K562 (cell line): ENCODE measurements at regions not wholly inside any gene's neighbourhood (a gene's known extent, or its start where the extent isn't known, plus 50 kb on each side); places are given as distances from the start of the nearest gene placed in this dataset.

Experiments used
- ATAC-seq: fragments of 200-7000 bp; cut with Tn5 transposase; 3 replicates; pipeline ENCODE4 v1.9.1; 2020; ENCODE audit warnings: moderate library complexity
- BruUV-seq: library from RNA; stranded (reverse); fragments of 400-500 nt; replicated peaks from 2 replicates; lab custom pipeline; 2021; lab: Mats Ljungman, UMichigan
- CTCF ChIA-PET: fragments of 300-600 bp; formaldehyde crosslinking; extraction: SDS; loops from one replicate; lab custom pipeline; 2021; ENCODE audit warnings: low intra/inter-chr PET ratio; lab: Yijun Ruan, JAX
- POLR2A ChIA-PET: fragments of 300-600, 350-650 bp; sonication (Branson Sonifier 250); formaldehyde crosslinking; extraction: SDS; loops from one replicate; lab custom pipeline; 2021; ENCODE audit warnings: antibody characterized with exemption, inconsistent platforms; lab: Yijun Ruan, JAX
- DNase-seq, 4 experiments: peaks; one replicate each; pipeline versions ENCODE4 v3.0.0 to v3.0.0-alpha.2; 2011 to 2018; ENCODE audit warnings: low spot score in 3 of 4, mixed read lengths in 3 of 4; ENCODE audit errors: extremely low read depth in 1 of 4
- FAIRE-seq: peaks from 2 replicates; lab custom pipeline; 2011; peaks lifted over from hg19 to GRCh38; lab: Jason Lieb, UNC
- H2AFZ ChIP-seq: 2 replicates; pipeline ENCODE4 v1.6.0; 2011; ENCODE audit warnings: low read depth, low read length, control low read depth, inconsistent platforms
- H3K27ac ChIP-seq: fragments of 200-600 bp; 3 replicates; pipeline ENCODE4 v1.8.0; 2011; ENCODE audit warnings: low read depth, mild to moderate bottlenecking, control low read depth, inconsistent platforms, low read length, moderate library complexity, mixed read lengths; ENCODE audit errors: extremely low read depth
- H3K27me3 ChIP-seq, 2 experiments: fragments of 300-600 bp in 1 of 2; 2 replicates in 1 of 2; 3 replicates in 1 of 2; pipeline versions ENCODE4 v1.6.0 to v1.8.0; 2011; ENCODE audit warnings: inconsistent platforms in 2 of 2, low read length in 2 of 2, mild to moderate bottlenecking in 1 of 2, mixed read lengths in 1 of 2, moderate library complexity in 1 of 2; ENCODE audit not compliant: control insufficient read depth in 2 of 2, insufficient read depth in 2 of 2
- H3K36me3 ChIP-seq: fragments of 300-600 bp; 3 replicates; pipeline ENCODE4 v1.8.0; 2011; ENCODE audit warnings: mild to moderate bottlenecking, low read length, inconsistent platforms; ENCODE audit not compliant: control insufficient read depth, insufficient read depth
- H3K4me1 ChIP-seq, 2 experiments: fragments of 200-600 bp in 1 of 2; replicated peaks in 1 of 2; 2 replicates in 1 of 2; 3 replicates in 1 of 2; pipeline versions ENCODE4 v1.5.1 to v1.8.0; 2011; ENCODE audit warnings: inconsistent platforms in 2 of 2, low read length in 2 of 2, mild to moderate bottlenecking in 1 of 2, mixed read lengths in 1 of 2, moderate library complexity in 1 of 2; ENCODE audit not compliant: control insufficient read depth in 2 of 2, insufficient read depth in 2 of 2
- H3K4me2 ChIP-seq: 2 replicates; pipeline ENCODE4 v1.6.1; 2011; ENCODE audit warnings: low read length, control low read depth, inconsistent platforms, mixed read lengths; ENCODE audit not compliant: insufficient read depth
- H3K4me3 ChIP-seq: fragments of 200-600 bp; sonication (generic), shearing (Covaris generic); 2 replicates; pipeline ENCODE4 v1.5.1; 2016; ENCODE audit warnings: control low read depth, inconsistent platforms
- H3K79me2 ChIP-seq: fragments of 200-600 bp; 3 replicates; pipeline ENCODE4 v1.8.0; 2011; ENCODE audit warnings: low read length, inconsistent platforms; ENCODE audit not compliant: control insufficient read depth, insufficient read depth
- H3K9ac ChIP-seq, 2 experiments: 2 replicates each; pipeline versions ENCODE4 v1.6.0 to v1.6.1; 2011; ENCODE audit warnings: low read depth in 2 of 2, low read length in 2 of 2, control low read depth in 1 of 2, inconsistent platforms in 1 of 2, mild to moderate bottlenecking in 1 of 2, mixed read lengths in 1 of 2; ENCODE audit not compliant: insufficient read depth in 1 of 2
- H3K9me1 ChIP-seq: one replicate; pipeline ENCODE4 v1.6.0; 2011; ENCODE audit warnings: inconsistent platforms, mild to moderate bottlenecking, low read length, moderate library complexity; ENCODE audit not compliant: control insufficient read depth, insufficient read depth
- H3K9me3 ChIP-seq: replicated peaks from 2 replicates; pipeline ENCODE4 v1.5.1; 2011; ENCODE audit warnings: low read depth, low read length, inconsistent platforms; ENCODE audit not compliant: control insufficient read depth, insufficient read depth
- H4K20me1 ChIP-seq: replicated peaks from 2 replicates; pipeline ENCODE4 v1.6.1; 2011; ENCODE audit warnings: low read length, inconsistent platforms, mixed read lengths; ENCODE audit not compliant: control insufficient read depth, insufficient read depth
- CBX8 ChIP-seq: fragments of 200-600 bp; sonication (generic); IDR thresholded peaks from 2 replicates; pipeline ENCODE4 v1.6.1; 2012; ENCODE audit warnings: borderline replicate concordance, mixed run types, low read depth, mild to moderate bottlenecking, moderate library complexity, mixed read lengths, low read length, control low read depth, inconsistent platforms; ENCODE audit not compliant: poor library complexity, severe bottlenecking; ENCODE audit errors: extremely low read depth
- CHD4 ChIP-seq: fragments of 200-600 bp; sonication (generic); IDR thresholded peaks from 3 replicates; pipeline ENCODE4 v1.6.1; 2012; ENCODE audit warnings: low read depth, mild to moderate bottlenecking, mixed read lengths, low read length, inconsistent platforms; ENCODE audit not compliant: insufficient read depth, insufficient replicate concordance, poor library complexity, severe bottlenecking
- DMBX1 ChIP-seq: fragments of 250-450 bp; sonication (Bioruptor Pico); IDR thresholded peaks from 2 replicates; pipeline ENCODE4 v1.8.0; 2022; ENCODE audit warnings: inconsistent platforms, mild to moderate bottlenecking, moderate library complexity, borderline replicate concordance
- E4F1 ChIP-seq: fragments of 250-450 bp; sonication (Bioruptor Pico); IDR thresholded peaks from 2 replicates; pipeline ENCODE4 v1.5.0; 2021; ENCODE audit warnings: mild to moderate bottlenecking, borderline replicate concordance
- HDGF ChIP-seq: fragments of 450-650 bp; IDR thresholded peaks from 2 replicates; pipeline ENCODE4 v1.6.1; 2016
- HNRNPUL1 ChIP-seq: fragments of 200-400 bp; formaldehyde crosslinking; IDR thresholded peaks from 2 replicates; pipeline ENCODE4 v1.6.1; 2017; ENCODE audit warnings: low read length
- MCM2 ChIP-seq: fragments of 450-650 bp; IDR thresholded peaks from 2 replicates; pipeline ENCODE4 v1.6.1; 2017; ENCODE audit warnings: low read depth, mild to moderate bottlenecking
- RAD51 ChIP-seq: fragments of 450-650 bp; IDR thresholded peaks from 2 replicates; pipeline ENCODE4 v1.7.1; 2016; ENCODE audit warnings: low read depth, mild to moderate bottlenecking, borderline replicate concordance
- RHOXF2B ChIP-seq: fragments of 250-450 bp; sonication (Bioruptor Pico); conservative IDR thresholded peaks from 2 replicates; pipeline ENCODE4 v1.5.1; 2021
- SMARCC2 ChIP-seq: fragments of 450-650 bp; IDR thresholded peaks from 2 replicates; pipeline ENCODE4 v1.6.1; 2017; ENCODE audit warnings: antibody characterized with exemption, moderate library complexity, mild to moderate bottlenecking, low read depth
- ZBTB12 ChIP-seq: fragments of 250-450 bp; sonication (Bioruptor Pico); IDR thresholded peaks from 2 replicates; pipeline ENCODE4 v1.4.0; 2020
- ZNF12 ChIP-seq: sonication (generic); formaldehyde crosslinking; IDR thresholded peaks from 2 replicates; pipeline ENCODE4 v1.4.0; 2020; ENCODE audit warnings: mild to moderate bottlenecking, missing genetic modification reagents
- ZNF133 ChIP-seq: fragments of 250-450 bp; sonication (Bioruptor Pico); IDR thresholded peaks from 2 replicates; pipeline ENCODE4 v1.4.0; 2020; ENCODE audit warnings: mild to moderate bottlenecking
- ZNF282 ChIP-seq: sonication (generic); formaldehyde crosslinking; IDR thresholded peaks from 2 replicates; pipeline ENCODE4 v1.8.1; 2023; ENCODE audit warnings: missing genetic modification reagents
- ZNF655 ChIP-seq: fragments of 250-450 bp; sonication (Bioruptor Pico); IDR thresholded peaks from 2 replicates; pipeline ENCODE4 v1.5.0; 2021
- ZNF696 ChIP-seq: fragments of 250-450 bp; sonication (Bioruptor Pico); conservative IDR thresholded peaks from 2 replicates; pipeline ENCODE4 v1.4.0; 2020; ENCODE audit warnings: mild to moderate bottlenecking, moderate library complexity
- WGBS: fragments of 100-300 bp; shearing (Covaris generic); methylation state at CpG from one replicate; pipeline ENCODE4 v1.1.6; 2016; ENCODE audit warnings: low coverage, mixed read lengths; ENCODE audit not compliant: insufficient coverage; ENCODE audit errors: missing lambda C conversion rate; 5-methylcytosine and 5-hydroxymethylcytosine counted together
- in situ Hi-C: fragments of 300-500 bp; cut with MboI; formaldehyde crosslinking; loops from 4 replicates; pipeline ENCODE4 v1.15.0; 2018; ENCODE audit warnings: inconsistent platforms, mixed read lengths
- intact Hi-C: fragments of 100-400 bp; cut with micrococcal nuclease; formaldehyde crosslinking; loops from 2 replicates; pipeline ENCODE4 v1.14.2; 2022

GRCh38 chr5:87053146-87053545 is 214.5 kb upstream of the RASA1 start:
- ATAC-seq = no peak
- no TSS peak for BruUV-seq
- Histone ChIP-seq H3K4me3 (no peak overlapping the region), H3K9me3 (no peaks in the 10 kb centered on the region), H3K27ac (no peak overlapping the region), H3K9ac (no peak overlapping the region), H3K9me1 (no peaks in the 10 kb centered on the region), H3K79me2 (no peaks in the 10 kb centered on the region), H3K27me3 (no peaks in the 10 kb centered on the region), H3K4me1 (no peaks in the 10 kb centered on the region), H3K4me2 (no peak overlapping the region), H3K36me3 (no peaks in the 10 kb centered on the region), H2AFZ (no peak overlapping the region), H4K20me1 (no peaks in the 10 kb centered on the region)
- POLR2A ChIA-PET = no interaction called here
- TF ChIP-seq HNRNPUL1 (no peak), HDGF (no peak), ZNF282 (CRISPR knock-in tag) (no peak), RHOXF2B (CRISPR knock-in tag) (no peak), RAD51 (no peak), ZBTB12 (CRISPR knock-in tag) (no peak), ZNF133 (CRISPR knock-in tag) (no peak), ZNF655 (CRISPR knock-in tag) (no peak), SMARCC2 (no peak), DMBX1 (CRISPR knock-in tag) (no peak), ZNF696 (CRISPR knock-in tag) (no peak), ZNF12 (CRISPR knock-in tag) (no peak), CBX8 (no peak), MCM2 (no peak), E4F1 (CRISPR knock-in tag) (no peak), CHD4 (no peak)
- CTCF ChIA-PET = no interaction called here
- in situ Hi-C loops = no loop called here
- WGBS = 4% methylated on average over 2 of the region's 2 CpGs
- intact Hi-C loops = no loop called here
- no peak for DNase-seq
- no peak for FAIRE-seq
